Brain microvascular endothelial cell (primary cell): ENCODE measurements at regions not wholly inside any gene's neighbourhood (a gene's known extent, or its start where the extent isn't known, plus 50 kb on each side); places are given as distances from the start of the nearest gene placed in this dataset.
A peak's percentile ranks its signal among the peaks of the same experiment; 100 is the strongest.

Source experiments
- DNase-seq: peaks from one replicate; pipeline ENCODE4 v3.0.0-alpha.2; 2020
- H3K27ac ChIP-seq: fragments of 250-450 bp; sonication (Bioruptor Pico); 2 replicates; pipeline ENCODE4 v1.5.1; 2020; ENCODE audit warnings: mild to moderate bottlenecking, moderate library complexity
- H3K27me3 ChIP-seq: fragments of 250-450 bp; sonication (Bioruptor Pico); replicated peaks from 2 replicates; pipeline ENCODE4 v1.5.1; 2020; ENCODE audit warnings: mild to moderate bottlenecking
- H3K36me3 ChIP-seq: fragments of 250-450 bp; sonication (Bioruptor Pico); replicated peaks from 2 replicates; pipeline ENCODE4 v1.5.1; 2020; ENCODE audit warnings: mild to moderate bottlenecking
- H3K4me3 ChIP-seq: 2 replicates; pipeline ENCODE4 v1.5.1; 2011; ENCODE audit warnings: low read depth, mild to moderate bottlenecking, control low read depth, low read length, moderate library complexity
- in situ Hi-C: cut with HindIII; loops from 2 replicates; pipeline ENCODE4 v1.10.0; 2017; ENCODE audit warnings: low sequenced_read_pairs, low pct_ligation_motif_present
- TF ChIP-seq, protein P1 (sequence below): IDR thresholded peaks from 2 replicates; pipeline ENCODE4 v1.5.1; 2011; ENCODE audit warnings: low read depth, mild to moderate bottlenecking, moderate library complexity, low read length, control low read depth, inconsistent platforms; ENCODE audit errors: missing control alignments

DNA sequence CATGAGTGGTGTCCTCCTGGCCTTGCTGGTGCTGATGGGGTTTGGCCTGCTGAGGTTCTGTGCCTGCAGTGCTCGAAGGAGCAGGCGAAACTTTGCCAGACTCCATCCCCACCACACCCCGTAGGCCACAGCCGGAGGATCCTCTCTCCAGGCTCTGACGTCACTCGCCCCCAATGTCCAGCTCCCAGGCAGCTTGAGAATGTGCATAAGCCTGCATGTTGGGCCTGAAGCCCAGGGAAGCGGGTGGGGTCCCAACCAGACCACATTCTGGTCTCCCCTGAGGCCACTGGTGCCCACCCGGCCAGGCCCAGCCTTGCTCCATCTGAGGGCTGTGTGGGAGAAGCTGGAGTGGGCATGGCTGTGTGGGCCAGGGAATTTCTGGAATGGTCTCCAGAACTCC lies 109.8 kb downstream of the ASB7 start:
- H3K27me3 ChIP-seq, result no peaks in the 10 kb centered on the region
- H3K36me3 ChIP-seq, result no peaks in the 10 kb centered on the region
- DNase-seq, result no peak
- H3K4me3 ChIP-seq, result no peak overlapping the region
- no peak overlapping the region for H3K27ac ChIP-seq
- TF ChIP-seq, protein P1, sequence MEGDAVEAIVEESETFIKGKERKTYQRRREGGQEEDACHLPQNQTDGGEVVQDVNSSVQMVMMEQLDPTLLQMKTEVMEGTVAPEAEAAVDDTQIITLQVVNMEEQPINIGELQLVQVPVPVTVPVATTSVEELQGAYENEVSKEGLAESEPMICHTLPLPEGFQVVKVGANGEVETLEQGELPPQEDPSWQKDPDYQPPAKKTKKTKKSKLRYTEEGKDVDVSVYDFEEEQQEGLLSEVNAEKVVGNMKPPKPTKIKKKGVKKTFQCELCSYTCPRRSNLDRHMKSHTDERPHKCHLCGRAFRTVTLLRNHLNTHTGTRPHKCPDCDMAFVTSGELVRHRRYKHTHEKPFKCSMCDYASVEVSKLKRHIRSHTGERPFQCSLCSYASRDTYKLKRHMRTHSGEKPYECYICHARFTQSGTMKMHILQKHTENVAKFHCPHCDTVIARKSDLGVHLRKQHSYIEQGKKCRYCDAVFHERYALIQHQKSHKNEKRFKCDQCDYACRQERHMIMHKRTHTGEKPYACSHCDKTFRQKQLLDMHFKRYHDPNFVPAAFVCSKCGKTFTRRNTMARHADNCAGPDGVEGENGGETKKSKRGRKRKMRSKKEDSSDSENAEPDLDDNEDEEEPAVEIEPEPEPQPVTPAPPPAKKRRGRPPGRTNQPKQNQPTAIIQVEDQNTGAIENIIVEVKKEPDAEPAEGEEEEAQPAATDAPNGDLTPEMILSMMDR, result no peak
- in situ Hi-C loops, result no loop called here

DNA sequence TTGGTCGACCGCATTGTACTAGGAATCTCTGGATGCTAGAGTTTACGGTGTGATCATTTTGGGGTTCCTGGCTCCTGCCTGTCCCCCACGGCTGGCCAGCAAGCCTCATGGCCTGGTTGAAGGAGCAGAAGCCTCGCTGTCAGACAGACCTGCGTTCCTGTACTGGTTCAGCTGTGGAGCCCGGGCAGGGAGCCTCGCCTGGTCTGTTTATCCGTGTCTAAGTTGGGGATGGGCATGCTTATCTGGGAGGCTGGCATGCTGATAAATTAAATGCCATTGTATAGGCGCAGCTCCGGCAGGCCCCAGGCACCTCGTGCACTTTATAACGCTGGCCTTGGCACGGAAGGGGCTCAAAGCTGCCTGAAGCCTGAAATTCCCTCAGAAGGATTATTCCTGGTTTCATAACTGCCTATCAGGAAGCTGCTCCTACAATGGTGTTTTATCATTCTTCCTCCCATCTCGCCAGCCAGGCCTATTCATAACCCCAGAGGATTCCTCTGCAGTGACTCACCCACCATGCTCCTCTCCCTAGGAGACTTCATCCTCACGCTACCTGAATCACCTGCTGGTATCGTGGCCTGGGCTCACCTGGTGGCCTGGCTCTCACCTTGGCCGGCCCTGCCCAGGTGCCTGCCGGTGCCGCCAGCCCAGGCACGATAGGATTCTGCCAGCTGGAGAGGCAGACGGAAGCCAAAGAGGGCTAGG lies 110.9 kb downstream of the ASB7 start:
- H3K4me3 ChIP-seq, result no peak overlapping the region
- DNase-seq, result peak; percentile 77
- in situ Hi-C loops, result no loop called here
- H3K27me3 ChIP-seq, result no peaks in the 10 kb centered on the region
- TF ChIP-seq, protein P1, result no peak
- H3K36me3 ChIP-seq, result no peaks in the 10 kb centered on the region
- peak overlapping the region; percentile 66 for H3K27ac ChIP-seq

DNA sequence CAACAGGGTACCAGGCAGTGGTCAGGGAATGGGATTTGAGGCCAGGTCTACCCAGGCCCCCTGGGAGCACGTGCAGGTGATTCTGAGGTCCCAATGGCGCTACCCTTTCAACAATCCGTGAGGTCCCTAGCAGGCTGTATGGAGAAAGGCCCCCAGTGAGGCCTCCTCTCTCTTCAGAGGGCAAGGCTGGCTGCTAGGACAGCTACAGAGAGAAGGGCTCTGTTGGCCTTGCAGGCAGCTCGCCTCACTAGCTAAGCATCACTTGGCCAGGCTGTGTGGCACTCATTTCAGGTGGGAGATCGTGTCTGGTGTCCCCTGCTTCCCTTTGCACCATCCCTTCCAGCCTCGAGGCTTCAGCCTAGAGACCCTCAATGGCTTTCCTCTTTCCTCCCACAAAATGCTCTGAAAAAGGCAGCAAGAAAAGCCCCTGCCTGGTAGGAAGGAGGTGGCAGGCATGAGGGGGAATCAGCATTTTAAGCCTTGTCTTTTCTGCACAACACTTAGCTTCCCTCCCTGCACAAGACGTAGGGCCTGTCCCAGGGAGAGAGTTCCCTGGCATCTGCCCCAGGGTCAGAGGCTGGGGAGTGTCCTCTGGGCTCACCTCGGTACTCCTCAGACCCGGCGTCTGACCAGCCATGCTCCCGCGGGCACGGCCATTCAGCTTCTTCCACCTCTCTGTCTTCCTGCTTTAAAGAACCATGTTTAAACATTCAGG lies 111.8 kb downstream of the ASB7 start:
- TF ChIP-seq, protein P1, result no peak

DNA sequence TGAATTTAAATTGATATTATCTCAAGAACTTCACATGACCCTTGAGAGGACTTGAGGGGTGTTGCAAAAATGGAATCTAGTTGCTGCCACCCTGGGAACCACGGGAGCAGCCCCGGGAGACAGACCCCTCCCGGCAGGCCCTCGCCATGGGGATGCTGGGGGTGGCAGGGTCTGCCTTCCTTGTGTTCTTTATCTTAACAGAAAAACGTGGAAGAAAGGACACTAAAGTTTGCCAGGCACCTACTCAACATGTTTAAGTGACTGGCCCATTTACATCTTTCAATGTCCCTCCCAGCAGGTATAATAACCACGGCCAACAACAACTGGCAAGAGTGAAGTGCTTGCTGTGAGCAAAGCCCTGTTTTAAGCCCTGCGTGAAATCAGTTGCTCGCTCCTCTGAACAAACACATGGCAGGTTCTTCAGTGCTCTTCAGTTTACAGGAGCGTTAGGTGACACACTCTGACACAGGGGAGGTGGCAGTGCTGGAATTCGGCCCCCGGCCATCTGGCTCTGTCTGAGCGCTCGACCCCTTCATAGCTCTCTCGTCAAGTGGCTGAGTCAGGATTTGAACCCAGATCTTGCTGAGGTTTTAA lies 112.5 kb downstream of the ASB7 start:
- in situ Hi-C loops, result no loop called here
- H3K27ac ChIP-seq, result no peak overlapping the region
- TF ChIP-seq, protein P1, result no peak

More for the DNA sequence above, 111.8 kb downstream of the ASB7 start:
- Histone ChIP-seq H3K27me3 (no peaks in the 10 kb centered on the region), H3K27ac (no peak overlapping the region), H3K36me3 (no peaks in the 10 kb centered on the region), H3K4me3 (no peak overlapping the region)
- in situ Hi-C loops, result no loop called here
- no peak for DNase-seq

DNA sequence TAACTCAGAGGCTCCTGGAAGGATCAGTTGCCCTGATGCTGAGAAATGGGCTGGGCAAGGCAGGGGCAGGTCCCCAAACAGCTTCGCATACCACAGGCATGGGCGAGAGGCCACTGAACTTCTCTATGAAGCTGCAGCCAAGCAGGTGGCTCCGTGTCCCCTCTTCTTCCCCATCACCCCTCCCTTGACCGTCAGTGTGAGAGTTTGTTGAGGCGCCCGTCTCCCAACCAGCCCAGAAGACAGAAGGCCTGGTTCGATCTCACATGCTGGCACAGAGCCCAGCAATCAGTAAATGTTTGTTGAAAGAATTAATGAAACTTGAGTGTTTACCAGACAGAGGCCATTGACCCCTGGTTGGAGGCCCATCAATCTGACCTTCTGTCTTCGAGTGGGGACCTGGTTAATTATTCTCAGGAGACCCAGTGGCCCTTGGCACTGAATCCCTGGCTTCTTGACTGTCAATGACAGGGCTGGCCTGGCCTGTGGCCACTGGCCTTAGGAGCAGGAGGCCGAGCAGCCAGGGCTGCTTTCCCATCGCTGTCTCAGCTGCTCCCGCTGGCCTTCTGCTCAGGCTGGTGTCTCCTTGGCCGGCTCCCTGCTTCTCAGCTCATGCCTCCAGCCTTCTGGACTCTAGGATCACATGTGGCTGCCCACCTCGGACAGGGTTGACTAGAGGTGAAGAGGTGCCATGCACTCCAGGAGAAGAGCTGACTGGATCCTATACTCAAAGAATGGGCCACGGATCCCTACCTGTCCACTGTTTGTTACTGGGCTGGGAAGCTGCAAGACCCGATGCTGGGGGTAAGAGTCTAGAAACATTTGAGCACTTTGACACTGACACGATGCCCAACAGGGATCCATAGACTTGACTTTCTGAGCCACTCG lies 113.4 kb downstream of the ASB7 start:
- Histone ChIP-seq H3K4me3 (no peak overlapping the region), H3K27me3 (no peaks in the 10 kb centered on the region), H3K27ac (no peak overlapping the region), H3K36me3 (no peaks in the 10 kb centered on the region)
- TF ChIP-seq, protein P1, result no peak
- in situ Hi-C loops, result no loop called here
- DNase-seq, result no peak

More for the DNA sequence above, 112.5 kb downstream of the ASB7 start:
- no peaks in the 10 kb centered on the region for H3K36me3 ChIP-seq
- DNase-seq, result no peak
- no peaks in the 10 kb centered on the region for H3K27me3 ChIP-seq
- no peak overlapping the region for H3K4me3 ChIP-seq
